SJSA1 (cell line): ENCODE measurements at regions not wholly inside any gene's neighbourhood (a gene's known extent, or its start where the extent isn't known, plus 50 kb on each side); places are given as distances from the start of the nearest gene placed in this dataset.
"Not testable (repeated sequence)": the region's sequence is repeated elsewhere in the genome, so short reads cannot be mapped to it uniquely, and the experiment has no call there.

ENCODE experiments used
- DNase-seq, 2 experiments: peaks; one replicate each; pipeline ENCODE4 v3.0.0-alpha.2; 2015 to 2020; ENCODE audit warnings: low spot score in 2 of 2, low read depth in 1 of 2
- H3K27ac ChIP-seq: fragments of 250-450 bp; sonication (Bioruptor Pico); 2 replicates; pipeline ENCODE4 v1.5.1; 2020; ENCODE audit warnings: mild to moderate bottlenecking, moderate library complexity
- H3K27me3 ChIP-seq: fragments of 250-450 bp; sonication (Bioruptor Pico); replicated peaks from 2 replicates; pipeline ENCODE4 v1.5.1; 2020; ENCODE audit warnings: mild to moderate bottlenecking, moderate library complexity
- H3K36me3 ChIP-seq: fragments of 250-450 bp; sonication (Bioruptor Pico); 2 replicates; pipeline ENCODE4 v1.5.1; 2020; ENCODE audit warnings: mild to moderate bottlenecking
- H3K4me1 ChIP-seq: fragments of 250-450 bp; sonication (Bioruptor Pico); replicated peaks from 2 replicates; pipeline ENCODE4 v1.6.1; 2021; ENCODE audit warnings: mild to moderate bottlenecking
- H3K4me3 ChIP-seq: fragments of 250-450 bp; sonication (Bioruptor Pico); 2 replicates; pipeline ENCODE4 v1.5.1; 2020; ENCODE audit warnings: mild to moderate bottlenecking
- H3K9me3 ChIP-seq: fragments of 250-450 bp; sonication (Bioruptor Pico); replicated peaks from 2 replicates; pipeline ENCODE4 v1.5.1; 2020; ENCODE audit warnings: mild to moderate bottlenecking

- H3K27me3 ChIP-seq, H3K27ac ChIP-seq, DNase-seq, H3K36me3 ChIP-seq, H3K4me1 ChIP-seq, H3K4me3 ChIP-seq, H3K9me3 ChIP-seq: not testable (repeated sequence)
These were observed 1243.2 kb upstream of the CRIM1 start for GRCh38 chr2:35112367-35112766.

DNA sequence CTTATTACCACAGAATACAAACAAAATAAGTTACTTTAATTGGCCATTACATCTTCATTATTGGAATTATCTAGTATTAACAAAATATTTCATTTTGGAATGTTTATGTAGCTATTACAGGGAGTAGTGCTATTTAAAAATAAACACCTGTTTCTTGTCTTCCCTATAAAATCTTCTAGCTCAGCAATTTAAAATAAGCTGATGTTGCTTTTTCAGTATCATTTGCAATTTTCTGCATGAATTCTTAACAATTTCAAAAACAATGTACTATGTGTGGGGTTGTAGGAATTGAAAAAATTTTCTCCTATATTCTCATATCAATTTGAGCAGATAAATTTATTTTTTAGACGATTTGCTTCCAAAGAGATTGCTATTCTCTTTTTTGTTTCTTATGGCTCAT, 1251.3 kb upstream of the CRIM1 start:
- Histone ChIP-seq H3K27me3 (no peaks in the 10 kb centered on the region), H3K4me1 (no peaks in the 10 kb centered on the region)
- no peak for DNase-seq

DNA sequence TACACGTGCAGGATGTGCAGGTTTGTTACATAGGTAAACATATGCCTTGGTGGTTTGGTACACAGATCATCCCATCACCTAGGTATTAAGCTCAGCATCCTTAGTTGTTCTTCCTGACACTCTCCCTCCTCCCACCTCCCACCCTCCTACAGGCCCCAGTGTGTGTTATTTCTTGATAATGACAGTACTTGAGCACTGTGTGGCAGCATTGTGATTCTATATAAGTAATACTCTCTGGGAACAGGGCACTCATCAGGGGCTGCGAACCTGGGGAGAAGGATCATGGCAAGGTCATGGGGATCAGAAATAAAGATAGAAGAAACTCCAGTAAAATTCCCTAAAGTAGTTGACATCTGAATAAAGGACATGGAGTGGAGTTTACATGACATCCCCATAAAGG, 1256.2 kb upstream of the CRIM1 start:
- 0 out of 2 replicates have a peak, but pooled peaks cover 2% of the 10 kb centered on the region for H3K9me3 ChIP-seq
- no peak for DNase-seq
- no peak overlapping the region for H3K27ac ChIP-seq
- no peaks in the 10 kb centered on the region for H3K4me1 ChIP-seq
- H3K27me3 ChIP-seq = no peaks in the 10 kb centered on the region
- no peaks in the 10 kb centered on the region for H3K36me3 ChIP-seq
- no peak overlapping the region for H3K4me3 ChIP-seq

More for the DNA sequence above, 1251.3 kb upstream of the CRIM1 start:
- no peaks in the 10 kb centered on the region for H3K36me3 ChIP-seq
- no peak overlapping the region for H3K4me3 ChIP-seq
- no peak overlapping the region for H3K27ac ChIP-seq
- no peaks in the 10 kb centered on the region for H3K9me3 ChIP-seq

DNA sequence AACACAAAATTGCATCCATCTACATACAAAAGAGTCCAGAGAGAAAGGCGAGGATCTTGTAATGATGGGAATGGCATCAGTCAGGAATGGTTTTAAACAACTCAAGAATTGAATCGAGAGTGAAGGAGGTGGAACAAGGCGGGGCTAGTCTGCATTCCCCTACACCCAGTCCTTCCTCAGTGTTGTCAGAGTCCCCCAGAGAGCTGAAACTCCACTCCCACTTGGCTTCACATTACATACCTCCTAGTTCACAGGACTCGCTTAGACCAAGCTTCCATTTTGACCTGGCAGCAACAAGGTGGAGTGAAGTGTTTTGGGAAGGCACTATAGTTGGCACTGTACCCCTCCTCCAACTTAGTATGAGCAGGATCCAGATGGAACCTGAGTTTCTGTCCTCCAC, 1273.5 kb upstream of the CRIM1 start:
- Histone ChIP-seq H3K27ac (no peak overlapping the region), H3K27me3 (no peaks in the 10 kb centered on the region), H3K9me3 (no peaks in the 10 kb centered on the region; the same call in 1 of the 2 replicates), H3K4me1 (no peaks in the 10 kb centered on the region), H3K36me3 (no peaks in the 10 kb centered on the region), H3K4me3 (no peak overlapping the region)
- no peak for DNase-seq

- no peak overlapping the region for H3K27ac ChIP-seq
- no peaks in the 10 kb centered on the region for H3K27me3 ChIP-seq
- H3K4me3 ChIP-seq = no peak overlapping the region
- DNase-seq = no peak
- H3K4me1 ChIP-seq = no peaks in the 10 kb centered on the region
- no peaks in the 10 kb centered on the region; the same call in 1 of the 2 replicates for H3K9me3 ChIP-seq
- no peaks in the 10 kb centered on the region for H3K36me3 ChIP-seq
These were observed 1274.0 kb upstream of the CRIM1 start for GRCh38 chr2:35081622-35082015.

GRCh38 chr2:35081001-35081621, 1274.5 kb upstream of the CRIM1 start:
- H3K27me3 ChIP-seq = no peaks in the 10 kb centered on the region
- no peak for DNase-seq
- no peak overlapping the region for H3K27ac ChIP-seq
- no peaks in the 10 kb centered on the region for H3K4me1 ChIP-seq
- no peak overlapping the region for H3K4me3 ChIP-seq
- H3K9me3 ChIP-seq = no peaks in the 10 kb centered on the region; the same call in 1 of the 2 replicates
- no peaks in the 10 kb centered on the region for H3K36me3 ChIP-seq

GRCh38 chr2:35080231-35080910, 1275.2 kb upstream of the CRIM1 start:
- Histone ChIP-seq H3K4me3 (no peak overlapping the region), H3K4me1 (no peaks in the 10 kb centered on the region), H3K36me3 (no peaks in the 10 kb centered on the region), H3K27ac (no peak overlapping the region), H3K27me3 (no peaks in the 10 kb centered on the region), H3K9me3 (no peaks in the 10 kb centered on the region; the same call in 1 of the 2 replicates)
- no peak for DNase-seq

DNA sequence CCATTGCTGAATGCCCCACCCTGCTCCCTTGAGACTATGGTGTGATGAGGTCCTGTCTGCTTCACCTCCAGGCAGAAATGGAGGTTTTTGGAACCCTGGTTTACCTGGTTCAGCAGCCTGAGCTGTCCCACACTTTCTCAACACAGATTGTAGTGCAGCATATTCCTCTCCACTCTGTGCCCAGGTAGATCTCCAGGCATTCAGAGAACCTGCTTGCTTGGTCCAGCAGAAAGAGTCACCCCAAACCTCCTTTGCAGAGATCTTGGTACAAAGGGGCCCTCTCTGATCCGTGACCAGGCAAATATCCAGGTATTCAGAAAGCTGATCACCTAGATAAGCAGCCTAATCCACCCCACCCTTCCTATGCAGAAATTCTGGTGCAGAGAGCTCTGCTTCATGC, 1288.2 kb upstream of the CRIM1 start:
- H3K27me3 ChIP-seq = no peaks in the 10 kb centered on the region
- no peaks in the 10 kb centered on the region for H3K9me3 ChIP-seq
- no peak overlapping the region for H3K4me3 ChIP-seq
- no peak overlapping the region for H3K27ac ChIP-seq
- no peaks in the 10 kb centered on the region for H3K36me3 ChIP-seq
- no peak for DNase-seq
- H3K4me1 ChIP-seq = no peaks in the 10 kb centered on the region

DNA sequence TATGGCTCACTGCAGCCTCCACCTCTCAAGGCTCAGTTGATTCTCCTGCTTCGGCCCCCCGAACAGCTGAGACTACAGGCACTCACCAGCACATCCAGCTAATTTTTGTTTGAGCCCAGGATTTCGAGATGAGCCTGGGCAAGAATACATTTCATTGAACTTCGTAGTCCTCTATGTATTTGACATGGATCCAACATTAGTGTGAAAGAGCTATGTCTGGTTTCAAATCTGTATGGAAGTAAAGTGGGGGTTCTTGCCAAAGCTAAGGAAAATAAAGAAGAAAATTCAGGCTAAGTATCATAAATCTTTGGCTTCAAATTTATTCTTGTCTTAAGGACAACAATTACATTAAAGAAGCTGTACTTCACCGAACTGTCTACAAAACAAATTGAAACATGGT, 1291.7 kb upstream of the CRIM1 start:
- H3K4me3 ChIP-seq = no peak overlapping the region
- no peaks in the 10 kb centered on the region for H3K9me3 ChIP-seq
- H3K27ac ChIP-seq = no peak overlapping the region
- H3K4me1 ChIP-seq = no peaks in the 10 kb centered on the region
- no peaks in the 10 kb centered on the region for H3K36me3 ChIP-seq
- no peak for DNase-seq
- no peaks in the 10 kb centered on the region for H3K27me3 ChIP-seq

- H3K4me3 ChIP-seq = no peak overlapping the region
- no peaks in the 10 kb centered on the region for H3K36me3 ChIP-seq
- H3K4me1 ChIP-seq = no peaks in the 10 kb centered on the region
- no peak overlapping the region for H3K27ac ChIP-seq
- no peaks in the 10 kb centered on the region for H3K27me3 ChIP-seq
- no peak for DNase-seq
- 0 out of 2 replicates have a peak, but pooled peaks cover 5% of the 10 kb centered on the region for H3K9me3 ChIP-seq
These were observed 1319.7 kb upstream of the CRIM1 start for GRCh38 chr2:35035883-35036282.

DNA sequence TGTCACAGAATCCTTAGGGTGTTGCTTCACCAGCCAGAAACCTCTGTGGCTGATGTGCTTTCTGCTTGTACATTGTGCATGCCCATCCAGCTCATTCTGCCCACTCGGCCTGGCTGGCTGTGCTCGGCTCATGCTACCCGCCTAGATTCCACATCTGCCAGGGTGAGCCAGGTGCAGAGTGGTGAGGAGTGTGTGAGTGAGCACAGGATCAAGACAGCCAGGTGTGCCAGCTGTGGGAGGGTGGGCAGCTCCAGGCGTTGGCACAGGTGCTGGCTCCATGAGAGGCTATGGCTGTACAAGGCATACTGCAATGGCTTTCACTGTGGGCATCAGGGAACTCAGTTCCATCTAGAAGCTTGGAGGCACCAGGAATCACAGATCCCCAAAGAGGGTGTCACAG, 1321.8 kb upstream of the CRIM1 start:
- Histone ChIP-seq H3K27me3 (no peaks in the 10 kb centered on the region), H3K9me3 (no peaks in the 10 kb centered on the region), H3K4me1 (no peaks in the 10 kb centered on the region), H3K27ac (no peak overlapping the region), H3K36me3 (no peaks in the 10 kb centered on the region), H3K4me3 (no peak overlapping the region)
- no peak for DNase-seq

DNA sequence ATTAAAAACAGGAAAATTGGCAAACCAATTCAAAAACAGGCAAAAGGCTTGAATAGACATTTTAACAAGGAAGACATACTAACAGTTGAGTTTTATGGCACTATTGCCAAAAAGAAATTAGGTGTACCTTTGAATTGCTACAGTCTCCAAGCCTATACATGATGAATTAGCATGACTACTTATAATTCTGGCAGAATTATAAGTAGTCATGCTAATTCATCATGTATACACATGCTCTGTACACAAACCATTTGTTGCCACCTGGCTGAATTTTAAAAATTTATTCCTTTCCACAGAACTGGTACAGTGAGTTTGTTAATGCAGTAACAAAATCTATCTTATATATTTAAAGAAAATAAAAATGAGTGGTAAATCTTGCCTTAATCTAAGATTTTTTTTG, 1332.0 kb upstream of the CRIM1 start:
- H3K27ac ChIP-seq = no peak overlapping the region
- no peaks in the 10 kb centered on the region for H3K36me3 ChIP-seq
- H3K9me3 ChIP-seq = no peaks in the 10 kb centered on the region
- no peak for DNase-seq
- no peaks in the 10 kb centered on the region for H3K27me3 ChIP-seq
- H3K4me1 ChIP-seq = no peaks in the 10 kb centered on the region
- H3K4me3 ChIP-seq = no peak overlapping the region

GRCh38 chr2:35000453-35000852, 1355.1 kb upstream of the CRIM1 start:
- H3K4me1 ChIP-seq = no peaks in the 10 kb centered on the region
- no peaks in the 10 kb centered on the region for H3K27me3 ChIP-seq
- no peak overlapping the region for H3K27ac ChIP-seq
- H3K9me3 ChIP-seq = no peaks in the 10 kb centered on the region
- no peak for DNase-seq
- no peak overlapping the region for H3K4me3 ChIP-seq
- H3K36me3 ChIP-seq = no peaks in the 10 kb centered on the region

GRCh38 chr2:34998741-34999140, 1356.8 kb upstream of the CRIM1 start:
- no peak overlapping the region for H3K4me3 ChIP-seq
- no peaks in the 10 kb centered on the region for H3K27me3 ChIP-seq
- H3K36me3 ChIP-seq = no peaks in the 10 kb centered on the region
- DNase-seq = no peak
- H3K9me3 ChIP-seq = no peaks in the 10 kb centered on the region
- H3K27ac ChIP-seq = no peak overlapping the region
- H3K4me1 ChIP-seq = no peaks in the 10 kb centered on the region

DNA sequence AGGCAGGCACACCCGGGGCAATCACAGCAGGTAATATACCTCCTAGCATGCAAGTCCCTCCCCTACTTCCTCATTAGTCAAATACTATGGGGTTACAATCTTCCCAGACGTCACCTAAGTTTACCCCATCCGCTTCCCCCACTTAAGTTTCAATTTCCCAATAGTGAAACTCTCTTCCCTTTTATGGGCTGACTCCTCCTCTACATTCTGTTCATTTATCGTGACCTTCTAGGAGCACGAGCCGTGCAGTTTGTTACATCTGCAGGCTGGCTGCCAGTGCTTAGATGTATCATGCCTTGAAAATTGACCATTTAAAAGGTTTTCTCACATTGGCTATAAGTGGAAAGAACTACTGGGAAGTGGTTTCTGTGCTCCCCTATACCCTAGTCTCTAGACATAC, 1357.8 kb upstream of the CRIM1 start:
- no peak overlapping the region for H3K27ac ChIP-seq
- H3K9me3 ChIP-seq = no peaks in the 10 kb centered on the region
- no peak for DNase-seq

More for the DNA sequence above, 1357.8 kb upstream of the CRIM1 start:
- H3K4me3 ChIP-seq = no peak overlapping the region
- no peaks in the 10 kb centered on the region for H3K27me3 ChIP-seq
- H3K36me3 ChIP-seq = no peaks in the 10 kb centered on the region
- no peaks in the 10 kb centered on the region for H3K4me1 ChIP-seq
